ENCODE measurements at regions not wholly inside any gene's neighbourhood (a gene's known extent, or its start where the extent isn't known, plus 50 kb on each side); places are given as distances from the start of the nearest gene placed in this dataset.

DNA sequence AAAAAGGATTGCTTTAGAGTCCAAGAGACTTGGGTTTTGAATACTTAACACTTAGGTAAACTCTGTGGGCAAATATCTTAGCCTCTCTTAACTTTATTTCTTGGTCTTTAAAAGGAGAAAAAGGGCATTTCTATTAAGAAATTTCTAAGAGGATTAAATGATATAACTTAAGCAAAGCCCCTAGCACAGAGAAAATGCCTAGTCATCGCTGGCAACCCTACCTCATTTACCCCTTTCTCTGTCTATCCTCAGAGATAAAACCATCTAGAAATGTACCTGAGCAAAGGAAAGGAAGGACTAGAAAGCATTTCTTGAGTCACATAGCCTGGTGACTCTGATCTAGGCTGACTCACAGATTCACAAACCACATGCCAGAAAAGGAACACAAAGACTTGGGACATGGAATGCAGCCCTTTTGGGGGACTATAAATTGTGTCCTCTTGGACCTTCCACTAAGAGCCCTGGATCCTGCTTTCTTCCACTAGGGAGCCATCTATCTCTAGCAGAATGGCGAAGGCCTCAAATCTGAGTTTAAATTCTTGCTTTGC is 120.6 kb downstream of the FOXD1 start:
- TF ChIP-seq, protein P1, sequence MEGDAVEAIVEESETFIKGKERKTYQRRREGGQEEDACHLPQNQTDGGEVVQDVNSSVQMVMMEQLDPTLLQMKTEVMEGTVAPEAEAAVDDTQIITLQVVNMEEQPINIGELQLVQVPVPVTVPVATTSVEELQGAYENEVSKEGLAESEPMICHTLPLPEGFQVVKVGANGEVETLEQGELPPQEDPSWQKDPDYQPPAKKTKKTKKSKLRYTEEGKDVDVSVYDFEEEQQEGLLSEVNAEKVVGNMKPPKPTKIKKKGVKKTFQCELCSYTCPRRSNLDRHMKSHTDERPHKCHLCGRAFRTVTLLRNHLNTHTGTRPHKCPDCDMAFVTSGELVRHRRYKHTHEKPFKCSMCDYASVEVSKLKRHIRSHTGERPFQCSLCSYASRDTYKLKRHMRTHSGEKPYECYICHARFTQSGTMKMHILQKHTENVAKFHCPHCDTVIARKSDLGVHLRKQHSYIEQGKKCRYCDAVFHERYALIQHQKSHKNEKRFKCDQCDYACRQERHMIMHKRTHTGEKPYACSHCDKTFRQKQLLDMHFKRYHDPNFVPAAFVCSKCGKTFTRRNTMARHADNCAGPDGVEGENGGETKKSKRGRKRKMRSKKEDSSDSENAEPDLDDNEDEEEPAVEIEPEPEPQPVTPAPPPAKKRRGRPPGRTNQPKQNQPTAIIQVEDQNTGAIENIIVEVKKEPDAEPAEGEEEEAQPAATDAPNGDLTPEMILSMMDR (optimal IDR thresholded peaks at IDR 0.05 in 1 of 3, IDR thresholded peaks at IDR 0.05 in 1 of 3, conservative IDR thresholded peaks at IDR 0.05 in 1 of 3; ENCODE audit: extremely low read depth in 1 of 3, insufficient read depth in 2 of 3, low read length in 3 of 3): no peak
- TF ChIP-seq EZH2 (IDR thresholded peaks at IDR 0.05; ENCODE audit: low read length): no peak
